GM10266 (cell line): ENCODE measurements at regions not wholly inside any gene's neighbourhood (a gene's known extent, or its start where the extent isn't known, plus 50 kb on each side); places are given as distances from the start of the nearest gene placed in this dataset.

Source experiments
- DNase-seq: peaks from one replicate; pipeline ENCODE4 v3.0.0; 2012; ENCODE audit errors: extremely low spot score
- CTCF ChIP-seq: IDR thresholded peaks from 2 replicates; pipeline ENCODE4 v1.5.1; 2012; ENCODE audit warnings: mild to moderate bottlenecking, low read depth; ENCODE audit not compliant: control insufficient read depth, insufficient read depth; ENCODE audit errors: missing control alignments

DNA sequence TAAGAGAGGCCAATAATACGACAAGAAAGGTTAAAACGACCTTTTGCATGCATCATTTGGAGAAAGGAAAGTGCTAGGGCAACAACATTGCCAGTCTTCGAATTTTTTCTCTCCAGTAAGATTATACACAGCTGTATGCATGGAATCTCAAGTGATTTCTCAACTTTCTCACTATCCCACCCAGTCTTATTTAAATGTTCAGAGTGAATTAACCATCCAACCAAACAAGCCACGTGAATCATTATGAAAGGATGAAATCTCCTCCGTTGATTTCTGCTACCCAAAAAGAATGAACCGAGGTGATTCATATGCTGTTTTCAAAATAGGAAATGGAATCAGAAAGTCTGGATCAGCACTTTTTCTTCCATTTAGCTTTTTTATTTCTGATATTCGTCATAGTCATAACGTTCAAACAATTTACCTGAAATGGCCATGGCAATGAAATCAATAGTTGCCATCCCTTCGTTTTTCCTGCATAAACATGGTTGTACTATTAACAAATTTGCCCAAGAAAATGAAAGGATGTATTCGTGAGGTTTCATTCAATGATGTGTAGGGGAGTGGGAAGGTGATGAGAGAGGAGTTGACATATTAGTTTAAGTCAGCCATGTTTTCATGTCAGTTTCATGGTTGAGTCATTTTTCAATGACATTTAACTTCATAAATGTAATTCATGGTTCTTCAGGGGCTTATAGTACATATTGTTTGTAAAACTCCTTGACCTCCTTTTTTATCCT, 170.9 kb upstream of the WWC1 start:
- DNase-seq: no peak
- no peak for TF ChIP-seq CTCF

DNA sequence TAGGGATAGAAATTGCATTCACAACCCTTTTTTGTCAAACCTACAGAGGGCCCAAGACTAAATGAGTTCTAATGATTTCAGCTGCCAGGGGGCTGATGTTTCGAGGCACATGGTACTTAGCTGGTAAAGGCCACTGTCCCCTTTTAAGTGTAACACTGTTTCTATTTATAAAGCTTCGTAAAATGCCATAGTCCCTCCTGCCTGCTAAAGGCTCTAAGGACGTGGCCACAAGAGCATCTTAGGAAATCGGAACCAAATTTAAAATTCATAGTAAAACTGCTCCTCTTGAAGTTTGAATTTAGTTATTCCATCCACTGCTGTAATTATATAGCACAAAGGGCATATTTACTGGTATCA, 170.3 kb upstream of the WWC1 start:
- no peak for DNase-seq
- TF ChIP-seq CTCF: no peak

GRCh38 chr5:168123631-168124528, 167.6 kb upstream of the WWC1 start:
- no peak for TF ChIP-seq CTCF
- peak; percentile 66 for DNase-seq

- DNase-seq: no peak
- TF ChIP-seq CTCF: no peak
Measured at GRCh38 chr5:168125445-168126199, 165.8 kb upstream of the WWC1 start.

DNA sequence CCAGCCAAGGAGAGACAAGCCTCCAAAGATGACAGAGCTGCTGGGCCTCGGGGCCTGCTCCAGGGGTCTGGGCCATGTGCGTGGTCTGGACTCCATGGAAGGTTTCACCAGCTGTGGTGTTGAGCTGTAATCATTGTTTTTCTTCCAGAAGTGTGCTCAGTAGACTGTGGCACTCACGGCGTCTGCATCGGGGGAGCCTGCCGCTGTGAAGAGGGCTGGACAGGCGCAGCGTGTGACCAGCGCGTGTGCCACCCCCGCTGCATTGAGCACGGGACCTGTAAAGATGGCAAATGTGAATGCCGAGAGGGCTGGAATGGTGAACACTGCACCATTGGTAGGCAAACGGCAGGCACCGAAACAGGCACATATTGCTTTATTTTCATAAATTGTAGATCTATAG, 164.8 kb upstream of the WWC1 start:
- DNase-seq: no peak
- TF ChIP-seq CTCF: no peak

DNA sequence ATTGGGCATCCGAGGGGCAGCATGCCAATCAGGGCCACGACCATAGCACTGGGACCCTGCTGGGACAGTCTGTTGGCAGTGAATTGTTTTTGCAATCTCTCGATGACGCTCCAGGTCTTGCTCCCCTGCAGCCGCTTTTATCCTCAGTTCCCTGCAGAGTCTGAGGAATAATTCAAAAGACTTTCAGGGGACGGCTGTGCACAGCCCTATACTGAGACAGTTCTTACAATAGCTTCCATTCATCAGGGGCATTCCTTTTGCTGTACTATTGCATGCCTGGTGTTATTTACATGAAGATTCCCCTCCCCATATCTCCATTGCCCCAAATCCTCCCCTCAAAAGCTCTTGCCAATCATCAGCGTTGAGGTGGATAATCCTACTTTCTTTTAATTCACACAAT, 163.3 kb upstream of the WWC1 start:
- no peak for DNase-seq
- no peak for TF ChIP-seq CTCF
